Breast epithelium (tissue), 4 donors: ENCODE measurements at regions not wholly inside any gene's neighbourhood (a gene's known extent, or its start where the extent isn't known, plus 50 kb on each side); places are given as distances from the start of the nearest gene placed in this dataset.

Source experiments
- DNase-seq, 2 donors: peaks; one replicate each; pipeline ENCODE4 v3.0.0-alpha.2; 2019; ENCODE audit warnings: low spot score in 2 of 2
- H3K27ac ChIP-seq, 2 donors: fragments of 200-600 bp; sonication (generic) in 1 of 2; one replicate each; pipeline ENCODE4 v1.5.1; 2016 to 2019; ENCODE audit warnings: mild to moderate bottlenecking in 1 of 2
- H3K27me3 ChIP-seq, 2 donors: fragments of 200-600 bp; sonication (generic) in 1 of 2; one replicate each; pipeline versions ENCODE4 v1.5.1 to v1.6.0; 2017 to 2019; ENCODE audit warnings: control low read depth in 1 of 2, mild to moderate bottlenecking in 1 of 2
- H3K36me3 ChIP-seq: fragments of 200-600 bp; one replicate; pipeline ENCODE4 v1.5.1; 2019
- H3K4me1 ChIP-seq, 2 donors: fragments of 200-600 bp; sonication (generic); one replicate each; pipeline ENCODE4 v1.5.1; 2016 to 2019; ENCODE audit warnings: control low read depth in 1 of 2
- H3K4me3 ChIP-seq, 3 donors: fragments of 200-600 bp; sonication (generic); 1 replicate in 2 of 3; 2 replicates in 1 of 3; pipeline ENCODE4 v1.5.1; 2016 to 2019; ENCODE audit warnings: mild to moderate bottlenecking in 3 of 3, moderate library complexity in 2 of 3
- H3K9me3 ChIP-seq, 2 donors: fragments of 200-600 bp; sonication (generic) in 1 of 2; one replicate each; pipeline ENCODE4 v1.5.1; 2016 to 2019; ENCODE audit warnings: control low read depth in 1 of 2
- POLR2A ChIP-seq: fragments of 450-650 bp; IDR thresholded peaks from one replicate; pipeline ENCODE4 v1.6.1; 2016; ENCODE audit warnings: antibody characterized with exemption, mild to moderate bottlenecking, moderate library complexity
- POLR2AphosphoS5 ChIP-seq, 3 donors: sonication (generic); formaldehyde crosslinking; IDR thresholded peaks; one replicate each; pipeline ENCODE4 v1.6.1; 2017; ENCODE audit warnings: antibody characterized with exemption in 3 of 3
- intact Hi-C: fragments of 100-400 bp; cut with DNase I; formaldehyde crosslinking; loops from one replicate; pipeline ENCODE4 v1.15.1; 2023; ENCODE audit warnings: low total_unique reads
- TF ChIP-seq, protein P1 (sequence below), 3 donors: fragments of 450-650 bp; IDR thresholded peaks; one replicate each; pipeline ENCODE4 v1.5.1; 2016 to 2017; ENCODE audit warnings: antibody characterized with exemption in 3 of 3, mild to moderate bottlenecking in 3 of 3, moderate library complexity in 3 of 3

DNA sequence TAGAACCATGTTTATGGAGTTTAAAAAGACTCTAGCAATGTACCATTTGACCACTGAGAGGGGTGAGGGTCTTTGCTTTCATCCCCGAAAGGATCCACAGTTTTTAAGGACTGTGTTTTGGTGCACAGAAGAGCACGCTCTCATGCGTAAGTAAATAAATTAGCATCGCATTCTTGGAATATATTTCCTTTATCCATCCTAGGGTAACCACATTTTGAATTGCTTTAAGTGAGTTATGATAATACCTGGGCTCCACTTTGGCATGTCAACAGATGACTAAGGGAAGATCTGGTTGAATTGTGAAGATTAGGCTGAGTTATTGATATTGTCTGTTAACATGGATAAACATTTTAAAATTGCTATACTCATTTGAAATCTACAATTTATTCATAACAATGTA lies 89.4 kb upstream of the EDIL3 start:
- no peak overlapping the region for H3K4me3 ChIP-seq
- H3K27me3 ChIP-seq = no peaks in the 10 kb centered on the region
- H3K36me3 ChIP-seq = no peaks in the 10 kb centered on the region
- H3K9me3 ChIP-seq = no peaks in the 10 kb centered on the region
- TF ChIP-seq POLR2A = no peak
- TF ChIP-seq, protein P1, sequence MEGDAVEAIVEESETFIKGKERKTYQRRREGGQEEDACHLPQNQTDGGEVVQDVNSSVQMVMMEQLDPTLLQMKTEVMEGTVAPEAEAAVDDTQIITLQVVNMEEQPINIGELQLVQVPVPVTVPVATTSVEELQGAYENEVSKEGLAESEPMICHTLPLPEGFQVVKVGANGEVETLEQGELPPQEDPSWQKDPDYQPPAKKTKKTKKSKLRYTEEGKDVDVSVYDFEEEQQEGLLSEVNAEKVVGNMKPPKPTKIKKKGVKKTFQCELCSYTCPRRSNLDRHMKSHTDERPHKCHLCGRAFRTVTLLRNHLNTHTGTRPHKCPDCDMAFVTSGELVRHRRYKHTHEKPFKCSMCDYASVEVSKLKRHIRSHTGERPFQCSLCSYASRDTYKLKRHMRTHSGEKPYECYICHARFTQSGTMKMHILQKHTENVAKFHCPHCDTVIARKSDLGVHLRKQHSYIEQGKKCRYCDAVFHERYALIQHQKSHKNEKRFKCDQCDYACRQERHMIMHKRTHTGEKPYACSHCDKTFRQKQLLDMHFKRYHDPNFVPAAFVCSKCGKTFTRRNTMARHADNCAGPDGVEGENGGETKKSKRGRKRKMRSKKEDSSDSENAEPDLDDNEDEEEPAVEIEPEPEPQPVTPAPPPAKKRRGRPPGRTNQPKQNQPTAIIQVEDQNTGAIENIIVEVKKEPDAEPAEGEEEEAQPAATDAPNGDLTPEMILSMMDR (IDR thresholded peaks at IDR 0.05) = no peak
- no peak for TF ChIP-seq POLR2AphosphoS5 (IDR thresholded peaks at IDR 0.05)
- H3K4me1 ChIP-seq = no peaks in the 10 kb centered on the region
- DNase-seq = no peak
- H3K27ac ChIP-seq = no peak overlapping the region
- intact Hi-C loops = no loop called here

DNA sequence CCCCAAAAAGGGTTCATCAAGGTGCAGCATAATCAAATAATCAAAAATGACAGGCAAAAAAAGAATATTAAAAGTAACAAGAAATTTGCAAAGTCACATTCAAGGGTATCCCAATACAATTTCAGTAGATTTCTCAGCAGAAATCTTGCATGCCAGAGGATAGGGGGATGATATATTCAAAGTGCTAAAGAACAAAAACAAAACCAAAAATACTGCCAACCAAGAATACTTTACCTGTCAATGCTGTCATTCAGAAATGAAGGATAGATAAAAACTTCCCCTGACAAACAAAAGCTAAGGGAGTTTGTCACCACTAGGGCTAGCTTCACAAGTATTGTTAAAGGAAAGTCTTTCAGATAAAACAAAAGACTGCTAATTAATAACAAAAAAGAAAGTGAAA lies 68.7 kb upstream of the EDIL3 start:
- intact Hi-C loops = no loop called here
- Histone ChIP-seq H3K27me3 (no peaks in the 10 kb centered on the region), H3K4me3 (no peak overlapping the region), H3K9me3 (peaks cover 6 to 12% of the 10 kb centered on the region in 2 donors), H3K4me1 (no peaks in the 10 kb centered on the region), H3K36me3 (no peaks in the 10 kb centered on the region), H3K27ac (no peak overlapping the region)
- TF ChIP-seq, protein P1 (IDR thresholded peaks at IDR 0.05) = no peak
- no peak for TF ChIP-seq POLR2A
- no peak for TF ChIP-seq POLR2AphosphoS5 (IDR thresholded peaks at IDR 0.05)
- DNase-seq = no peak

DNA sequence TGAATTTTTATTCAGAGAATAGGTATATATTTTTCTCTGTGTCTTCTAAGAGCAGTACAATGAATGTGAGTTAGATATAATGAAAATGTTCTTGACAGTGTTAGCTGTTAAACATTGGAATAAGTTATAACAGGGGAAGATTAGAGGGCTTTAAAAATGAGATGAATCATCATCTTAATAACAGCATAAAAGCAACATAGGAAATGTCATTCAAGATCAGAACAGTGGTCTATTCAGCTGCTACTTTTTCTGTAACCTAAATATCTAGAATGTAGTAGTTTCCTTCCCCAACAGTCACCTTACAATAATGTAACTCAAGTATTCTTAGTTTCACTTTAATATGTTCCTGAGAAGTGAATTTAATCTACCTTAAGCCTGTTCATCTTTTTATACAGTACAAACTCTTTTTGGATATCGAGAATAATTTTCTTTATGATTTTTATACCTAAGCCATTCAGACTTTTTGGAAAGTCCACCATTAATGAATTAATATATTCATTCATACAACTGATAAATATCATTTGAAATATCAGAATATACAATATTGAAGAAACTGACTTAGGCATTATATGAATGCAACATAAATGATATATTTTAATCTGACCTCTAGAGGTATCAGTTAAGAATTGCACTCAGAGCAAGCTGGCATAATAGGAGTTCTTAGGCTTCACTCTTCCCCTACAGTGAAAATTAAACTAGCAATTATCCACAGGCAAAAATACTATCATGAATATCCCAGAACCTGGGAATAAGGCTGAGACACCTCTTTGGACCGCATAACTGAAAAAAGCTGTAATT lies 66.1 kb upstream of the EDIL3 start:
- intact Hi-C loops = no loop called here
- TF ChIP-seq POLR2AphosphoS5 (IDR thresholded peaks at IDR 0.05) = no peak
- no peak for DNase-seq

DNA sequence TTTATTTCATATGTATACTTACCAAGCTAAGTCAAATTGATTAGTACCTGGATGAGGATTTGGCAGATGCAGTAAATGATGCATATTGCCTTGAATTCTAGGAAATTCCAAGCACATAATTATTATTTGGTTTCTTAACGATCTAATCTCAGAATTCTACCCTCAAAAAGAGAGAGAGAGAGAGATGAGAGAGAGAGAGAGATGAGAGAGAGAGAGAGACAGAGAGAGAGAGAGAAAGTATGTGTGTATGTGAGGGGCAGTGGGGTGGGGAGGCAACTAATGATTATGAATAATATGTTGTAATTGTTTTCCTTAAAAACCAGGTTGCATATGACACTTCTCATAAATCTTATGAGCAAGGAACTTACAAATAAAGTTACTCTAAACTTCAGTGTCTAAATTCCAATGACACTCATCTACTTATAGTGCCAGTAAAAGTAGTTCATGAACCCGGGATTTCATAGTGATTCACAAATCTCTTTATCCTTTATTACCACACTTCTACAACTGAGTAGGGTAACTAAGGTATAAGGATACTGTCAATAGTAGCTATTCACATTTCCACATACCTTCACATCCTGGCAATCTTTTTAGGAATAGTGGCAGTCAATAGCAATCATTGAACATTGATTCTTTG lies 60.5 kb upstream of the EDIL3 start:
- no peaks in the 10 kb centered on the region for H3K9me3 ChIP-seq
- intact Hi-C loops = no loop called here
- TF ChIP-seq POLR2A (no peak), POLR2AphosphoS5 (IDR thresholded peaks at IDR 0.05) (no peak)
- TF ChIP-seq, protein P1 (IDR thresholded peaks at IDR 0.05) = no peak
- no peaks in the 10 kb centered on the region for H3K4me1 ChIP-seq
- no peak overlapping the region for H3K27ac ChIP-seq
- no peaks in the 10 kb centered on the region for H3K36me3 ChIP-seq
- no peak overlapping the region for H3K4me3 ChIP-seq
- no peak for DNase-seq
- H3K27me3 ChIP-seq = no peaks in the 10 kb centered on the region

More for the DNA sequence above, 66.1 kb upstream of the EDIL3 start:
- H3K27ac ChIP-seq = no peak overlapping the region
- H3K9me3 ChIP-seq = peaks cover 6 to 12% of the 10 kb centered on the region in 2 donors
- H3K27me3 ChIP-seq = no peaks in the 10 kb centered on the region
- no peaks in the 10 kb centered on the region for H3K4me1 ChIP-seq
- H3K4me3 ChIP-seq = no peak overlapping the region
- H3K36me3 ChIP-seq = no peaks in the 10 kb centered on the region

DNA sequence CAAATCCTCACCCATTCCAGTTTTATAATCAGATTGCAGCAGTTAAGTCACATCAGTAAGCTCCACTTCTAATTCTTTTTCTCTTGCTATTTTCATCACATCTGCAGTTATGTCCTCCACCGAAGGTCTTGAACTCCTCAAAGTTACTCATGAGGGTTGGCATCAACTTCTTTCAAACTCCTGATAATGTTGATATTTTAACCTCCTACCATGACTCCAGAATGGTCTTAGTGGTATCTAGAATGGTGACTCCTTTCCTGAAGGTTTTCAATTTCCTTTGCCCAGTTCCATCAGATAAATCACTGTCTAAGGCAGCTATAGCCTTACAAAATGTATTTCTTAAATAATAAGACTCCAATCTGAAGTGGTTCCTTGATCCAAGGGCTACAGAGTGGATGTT lies 53.8 kb upstream of the EDIL3 start:
- no peaks in the 10 kb centered on the region for H3K4me1 ChIP-seq
- H3K4me3 ChIP-seq = no peak overlapping the region
- no peak overlapping the region for H3K27ac ChIP-seq
- DNase-seq = no peak
- TF ChIP-seq POLR2A (no peak), POLR2AphosphoS5 (IDR thresholded peaks at IDR 0.05) (no peak)
- TF ChIP-seq, protein P1 (IDR thresholded peaks at IDR 0.05) = no peak
- no peaks in the 10 kb centered on the region for H3K9me3 ChIP-seq
- H3K27me3 ChIP-seq = no peaks in the 10 kb centered on the region
- intact Hi-C loops = no loop called here
- H3K36me3 ChIP-seq = no peaks in the 10 kb centered on the region
